ENCODE measurements at regions not wholly inside any gene's neighbourhood (a gene's known extent, or its start where the extent isn't known, plus 50 kb on each side); places are given as distances from the start of the nearest gene placed in this dataset.

- TF ChIP-seq, protein P1, sequence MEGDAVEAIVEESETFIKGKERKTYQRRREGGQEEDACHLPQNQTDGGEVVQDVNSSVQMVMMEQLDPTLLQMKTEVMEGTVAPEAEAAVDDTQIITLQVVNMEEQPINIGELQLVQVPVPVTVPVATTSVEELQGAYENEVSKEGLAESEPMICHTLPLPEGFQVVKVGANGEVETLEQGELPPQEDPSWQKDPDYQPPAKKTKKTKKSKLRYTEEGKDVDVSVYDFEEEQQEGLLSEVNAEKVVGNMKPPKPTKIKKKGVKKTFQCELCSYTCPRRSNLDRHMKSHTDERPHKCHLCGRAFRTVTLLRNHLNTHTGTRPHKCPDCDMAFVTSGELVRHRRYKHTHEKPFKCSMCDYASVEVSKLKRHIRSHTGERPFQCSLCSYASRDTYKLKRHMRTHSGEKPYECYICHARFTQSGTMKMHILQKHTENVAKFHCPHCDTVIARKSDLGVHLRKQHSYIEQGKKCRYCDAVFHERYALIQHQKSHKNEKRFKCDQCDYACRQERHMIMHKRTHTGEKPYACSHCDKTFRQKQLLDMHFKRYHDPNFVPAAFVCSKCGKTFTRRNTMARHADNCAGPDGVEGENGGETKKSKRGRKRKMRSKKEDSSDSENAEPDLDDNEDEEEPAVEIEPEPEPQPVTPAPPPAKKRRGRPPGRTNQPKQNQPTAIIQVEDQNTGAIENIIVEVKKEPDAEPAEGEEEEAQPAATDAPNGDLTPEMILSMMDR (IDR thresholded peaks at IDR 0.05) = no peak
- no peak for TF ChIP-seq POLR2A (IDR thresholded peaks at IDR 0.05)
These were observed 585.1 kb upstream of the GRM3 start for GRCh38 chr7:86058649-86059048.
